DND-41 (cell line): ENCODE measurements at regions not wholly inside any gene's neighbourhood (a gene's known extent, or its start where the extent isn't known, plus 50 kb on each side); places are given as distances from the start of the nearest gene placed in this dataset.

Experiments used
- CTCF ChIP-seq: IDR thresholded peaks from 2 replicates; pipeline ENCODE4 v1.5.1; 2012; ENCODE audit warnings: borderline replicate concordance, low read length, moderate library complexity, mild to moderate bottlenecking; ENCODE audit not compliant: poor library complexity, severe bottlenecking; ENCODE audit errors: extremely low read depth
- EZH2 ChIP-seq: IDR thresholded peaks from 3 replicates; pipeline ENCODE4 v1.6.1; 2012; ENCODE audit warnings: borderline replicate concordance, low read depth, mild to moderate bottlenecking, moderate library complexity, low read length, inconsistent platforms; ENCODE audit not compliant: severe bottlenecking

- TF ChIP-seq CTCF (no peak), EZH2 (no peak)
Measured at GRCh38 chr7:18224138-18224537, 196.5 kb upstream of the PRPS1L1 start.
